ENCODE measurements at regions not wholly inside any gene's neighbourhood (a gene's known extent, or its start where the extent isn't known, plus 50 kb on each side); places are given as distances from the start of the nearest gene placed in this dataset.

DNA sequence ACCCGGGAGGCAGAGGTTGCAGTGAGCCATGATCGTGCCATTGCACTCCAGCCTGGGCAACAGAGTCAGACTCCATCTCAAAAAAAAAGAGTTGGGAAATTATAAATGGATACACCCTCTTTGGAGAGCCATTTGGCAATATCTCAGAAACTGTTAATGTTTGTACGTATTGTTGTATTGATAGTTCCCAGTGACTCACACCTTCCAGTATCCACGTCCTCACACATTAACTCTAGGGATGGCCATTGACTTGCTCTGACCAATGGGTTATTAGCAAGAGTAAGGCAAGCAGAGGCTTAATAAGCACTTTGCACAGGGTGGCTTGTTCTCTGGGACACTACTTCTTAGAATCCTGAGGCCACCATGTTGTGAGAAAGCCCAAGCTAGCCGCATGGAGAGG is 107.6 kb upstream of the LHX1 start:
- H3K4me1 Mint-ChIP-seq, result no peaks in the 10 kb centered on the region
- no peak overlapping the region for H3K27ac Mint-ChIP-seq (ENCODE audit: unreplicated experiment)
- no peaks in the 10 kb centered on the region for H3K9me3 Mint-ChIP-seq
- no peaks in the 10 kb centered on the region for H3K36me3 Mint-ChIP-seq (ENCODE audit: low read depth)
- TF ChIP-seq, protein P1, sequence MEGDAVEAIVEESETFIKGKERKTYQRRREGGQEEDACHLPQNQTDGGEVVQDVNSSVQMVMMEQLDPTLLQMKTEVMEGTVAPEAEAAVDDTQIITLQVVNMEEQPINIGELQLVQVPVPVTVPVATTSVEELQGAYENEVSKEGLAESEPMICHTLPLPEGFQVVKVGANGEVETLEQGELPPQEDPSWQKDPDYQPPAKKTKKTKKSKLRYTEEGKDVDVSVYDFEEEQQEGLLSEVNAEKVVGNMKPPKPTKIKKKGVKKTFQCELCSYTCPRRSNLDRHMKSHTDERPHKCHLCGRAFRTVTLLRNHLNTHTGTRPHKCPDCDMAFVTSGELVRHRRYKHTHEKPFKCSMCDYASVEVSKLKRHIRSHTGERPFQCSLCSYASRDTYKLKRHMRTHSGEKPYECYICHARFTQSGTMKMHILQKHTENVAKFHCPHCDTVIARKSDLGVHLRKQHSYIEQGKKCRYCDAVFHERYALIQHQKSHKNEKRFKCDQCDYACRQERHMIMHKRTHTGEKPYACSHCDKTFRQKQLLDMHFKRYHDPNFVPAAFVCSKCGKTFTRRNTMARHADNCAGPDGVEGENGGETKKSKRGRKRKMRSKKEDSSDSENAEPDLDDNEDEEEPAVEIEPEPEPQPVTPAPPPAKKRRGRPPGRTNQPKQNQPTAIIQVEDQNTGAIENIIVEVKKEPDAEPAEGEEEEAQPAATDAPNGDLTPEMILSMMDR (conservative IDR thresholded peaks at IDR 0.05), result no peak
- peaks cover 35% of the 10 kb centered on the region for H3K27me3 Mint-ChIP-seq (ENCODE audit: low read depth)
- no peak overlapping the region for H3K4me3 Mint-ChIP-seq
- no peak for DNase-seq (ENCODE audit: low read depth, low spot score)

DNA sequence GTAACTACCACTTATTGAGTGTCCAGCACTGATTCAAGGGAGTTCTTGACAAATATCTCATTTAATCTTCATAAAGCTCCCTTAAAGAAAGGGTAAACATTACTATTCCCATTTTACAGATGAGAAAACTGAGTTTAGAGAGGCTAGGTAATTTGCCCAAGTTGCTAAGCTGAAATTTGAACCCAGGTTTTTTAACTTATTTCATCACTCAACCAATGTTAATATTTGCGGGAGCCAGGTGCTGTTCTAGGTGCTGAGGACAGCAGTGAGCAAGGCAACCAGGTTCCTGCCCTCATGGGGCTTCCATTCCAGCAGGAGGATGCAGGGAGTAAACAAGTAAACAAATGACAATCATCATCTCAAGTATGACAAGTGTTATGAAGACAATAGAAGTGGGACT is 104.0 kb upstream of the LHX1 start:
- H3K27ac Mint-ChIP-seq (ENCODE audit: unreplicated experiment), result no peak overlapping the region
- no peaks in the 10 kb centered on the region for H3K9me3 Mint-ChIP-seq
- no peak overlapping the region for H3K4me3 Mint-ChIP-seq
- DNase-seq (ENCODE audit: low read depth, low spot score), result no peak
- TF ChIP-seq, protein P1 (conservative IDR thresholded peaks at IDR 0.05), result no peak
- no peaks in the 10 kb centered on the region for H3K4me1 Mint-ChIP-seq
- H3K27me3 Mint-ChIP-seq (ENCODE audit: low read depth), result peaks cover 15% of the 10 kb centered on the region
- no peaks in the 10 kb centered on the region for H3K36me3 Mint-ChIP-seq (ENCODE audit: low read depth)

DNA sequence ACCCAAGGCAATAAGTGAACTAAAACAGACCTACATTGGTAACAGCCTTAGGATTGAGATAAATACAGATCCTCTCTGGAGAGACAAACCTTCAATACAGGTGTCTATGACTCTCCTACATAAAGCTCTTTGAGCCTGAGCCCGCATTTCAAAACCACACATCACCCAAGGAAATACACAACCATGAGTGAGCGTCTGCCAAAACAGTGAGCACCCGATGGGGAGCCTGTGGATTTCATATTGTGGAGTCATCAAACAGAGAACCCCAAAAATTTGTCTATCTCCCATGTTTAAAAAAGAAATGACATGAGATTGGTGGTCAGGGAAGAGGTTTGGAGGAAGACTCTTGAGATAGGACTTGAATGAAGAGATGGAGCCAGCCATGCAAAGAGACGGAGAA is 102.2 kb upstream of the LHX1 start:
- H3K9me3 Mint-ChIP-seq, result no peaks in the 10 kb centered on the region
- H3K4me3 Mint-ChIP-seq, result no peak overlapping the region
- H3K27me3 Mint-ChIP-seq (ENCODE audit: low read depth), result peaks cover 8% of the 10 kb centered on the region
- H3K4me1 Mint-ChIP-seq, result no peaks in the 10 kb centered on the region
- no peak overlapping the region for H3K27ac Mint-ChIP-seq (ENCODE audit: unreplicated experiment)
- DNase-seq (ENCODE audit: low read depth, low spot score), result no peak
- H3K36me3 Mint-ChIP-seq (ENCODE audit: low read depth), result no peaks in the 10 kb centered on the region
- TF ChIP-seq, protein P1 (conservative IDR thresholded peaks at IDR 0.05), result no peak

DNA sequence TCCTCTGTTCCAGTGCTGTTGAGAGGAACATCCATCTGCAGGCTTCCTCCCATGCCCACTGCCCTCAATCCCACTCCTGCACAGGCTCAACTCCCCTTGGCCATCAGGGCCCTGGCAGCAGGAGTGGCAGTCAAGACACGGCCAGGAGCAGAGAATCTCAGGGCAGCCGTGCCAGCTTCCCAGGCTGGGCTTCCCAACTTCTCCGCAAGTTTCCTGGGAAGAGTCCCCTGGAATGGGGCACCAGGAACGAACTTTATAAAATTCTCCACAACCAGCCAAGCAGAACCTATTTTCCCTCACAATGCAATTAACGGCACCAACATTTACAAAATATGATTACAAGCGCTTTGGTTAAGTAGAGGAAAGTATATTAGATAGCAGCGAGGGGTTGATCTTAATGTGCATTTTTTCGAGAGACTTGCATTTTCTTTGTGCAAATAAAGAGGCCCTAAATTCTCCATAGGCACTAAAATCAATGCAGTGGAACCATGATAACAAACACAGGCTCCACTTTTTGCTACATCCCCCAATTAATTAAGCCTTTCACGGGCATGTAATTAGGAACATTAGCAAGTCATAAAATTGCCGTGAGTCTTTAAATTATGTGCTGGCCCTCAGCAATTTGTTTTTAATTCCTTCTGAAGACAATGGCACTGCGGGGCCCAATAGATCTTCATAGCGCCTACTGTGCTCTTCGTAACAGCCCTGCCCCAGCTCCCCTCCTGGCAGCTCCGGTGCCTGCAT is 99.9 kb upstream of the LHX1 start:
- H3K9me3 Mint-ChIP-seq, result peaks cover 6% of the 10 kb centered on the region
- H3K4me1 Mint-ChIP-seq, result no peaks in the 10 kb centered on the region
- no peak overlapping the region for H3K4me3 Mint-ChIP-seq
- TF ChIP-seq, protein P1 (conservative IDR thresholded peaks at IDR 0.05), result no peak
- H3K27me3 Mint-ChIP-seq (ENCODE audit: low read depth), result peaks cover 4% of the 10 kb centered on the region
- no peaks in the 10 kb centered on the region for H3K36me3 Mint-ChIP-seq (ENCODE audit: low read depth)
- no peak overlapping the region for H3K27ac Mint-ChIP-seq (ENCODE audit: unreplicated experiment)
- DNase-seq (ENCODE audit: low read depth, low spot score), result no peak

DNA sequence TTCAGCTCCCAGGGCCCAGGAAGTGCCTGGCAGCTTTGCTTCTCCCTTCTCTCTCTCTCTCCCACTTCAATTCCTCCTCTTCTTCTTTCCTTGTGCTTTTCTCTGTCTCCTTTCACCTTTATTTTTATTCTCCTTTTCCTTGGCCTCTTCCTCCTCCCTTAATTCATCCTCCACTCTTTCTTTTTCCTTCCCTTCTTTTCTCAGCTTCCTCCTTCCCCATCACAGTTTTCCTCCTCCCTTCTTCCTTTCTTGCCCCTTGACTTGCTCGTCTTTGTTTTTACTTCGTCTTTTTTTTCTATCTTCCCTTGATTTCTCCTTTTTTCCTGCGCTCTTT is 99.4 kb upstream of the LHX1 start:
- H3K4me3 Mint-ChIP-seq, result no peak overlapping the region
- TF ChIP-seq, protein P1 (conservative IDR thresholded peaks at IDR 0.05), result no peak
- no peaks in the 10 kb centered on the region for H3K36me3 Mint-ChIP-seq (ENCODE audit: low read depth)
- no peak for DNase-seq (ENCODE audit: low read depth, low spot score)
- no peaks in the 10 kb centered on the region for H3K4me1 Mint-ChIP-seq
- H3K27me3 Mint-ChIP-seq (ENCODE audit: low read depth), result peaks cover 4% of the 10 kb centered on the region
- peaks cover 6% of the 10 kb centered on the region for H3K9me3 Mint-ChIP-seq
- H3K27ac Mint-ChIP-seq (ENCODE audit: unreplicated experiment), result no peak overlapping the region

Data from neural crest cell (in vitro differentiated cells).